H1 (cell line): ENCODE measurements at regions not wholly inside any gene's neighbourhood (a gene's known extent, or its start where the extent isn't known, plus 50 kb on each side); places are given as distances from the start of the nearest gene placed in this dataset.

Experiments
- CTCF ChIA-PET: fragments of 300-600 bp; sonication (Branson Sonifier 250); formaldehyde crosslinking; loops from one replicate; lab custom pipeline; 2021; ENCODE audit not compliant: partially characterized antibody; lab: Charles Lee
- POLR2A ChIA-PET: fragments of 300-600 bp; sonication (Branson Sonifier 250); formaldehyde crosslinking; loops from one replicate; lab custom pipeline; 2021; ENCODE audit warnings: inconsistent platforms; ENCODE audit not compliant: partially characterized antibody; lab: Charles Lee
- DNase-seq, 2 experiments: peaks; one replicate each; pipeline versions ENCODE4 v3.0.0 to v3.0.0-alpha.2; 2010 to 2022; ENCODE audit warnings: low spot score in 2 of 2, low read depth in 1 of 2, mixed read lengths in 1 of 2
- FAIRE-seq: peaks from 2 replicates; lab custom pipeline; 2011; peaks lifted over from hg19 to GRCh38; lab: Jason Lieb, UNC
- H2AFZ ChIP-seq: 2 replicates; pipeline ENCODE4 v1.8.1; 2012; ENCODE audit warnings: low read length, inconsistent platforms
- H2AK5ac ChIP-seq: 2 replicates; pipeline ENCODE4 v1.6.1; 2013; ENCODE audit warnings: low read depth, low read length
- H2BK120ac ChIP-seq: replicated peaks from 2 replicates; pipeline ENCODE3; 2013; ENCODE audit warnings: low read depth, low read length, inconsistent platforms
- H2BK12ac ChIP-seq: 2 replicates; pipeline ENCODE4 v1.6.1; 2013; ENCODE audit warnings: low read depth, low read length
- H2BK15ac ChIP-seq: 2 replicates; pipeline ENCODE4 v1.6.1; 2013; ENCODE audit warnings: low read length
- H2BK20ac ChIP-seq: 2 replicates; pipeline ENCODE4 v1.6.1; 2013; ENCODE audit warnings: low read length
- H2BK5ac ChIP-seq: 2 replicates; pipeline ENCODE4 v1.6.1; 2013; ENCODE audit warnings: low read depth, low read length
- H3K14ac ChIP-seq: 2 replicates; pipeline ENCODE4 v1.6.1; 2013; ENCODE audit warnings: inconsistent platforms; ENCODE audit not compliant: insufficient read length
- H3K18ac ChIP-seq: 2 replicates; pipeline ENCODE4 v1.6.1; 2013; ENCODE audit warnings: low read length; ENCODE audit errors: extremely low read depth
- H3K23ac ChIP-seq: 2 replicates; pipeline ENCODE4 v1.6.1; 2013; ENCODE audit warnings: inconsistent platforms; ENCODE audit not compliant: insufficient read length
- H3K23me2 ChIP-seq: 2 replicates; pipeline ENCODE4 v1.6.1; 2013; ENCODE audit warnings: low read depth, low read length
- H3K27ac ChIP-seq: 2 replicates; pipeline ENCODE4 v1.6.1; 2011; ENCODE audit warnings: low read depth, low read length, inconsistent platforms
- H3K27me3 ChIP-seq, 4 experiments: replicated peaks in 1 of 4; 1 replicate in 1 of 4; 2 replicates in 3 of 4; pipeline versions ENCODE4 v1.6.1 to v1.8.1; 2011 to 2013; ENCODE audit warnings: low read length in 3 of 4, mild to moderate bottlenecking in 3 of 4, inconsistent platforms in 2 of 4, mixed read lengths in 2 of 4, moderate library complexity in 1 of 4; ENCODE audit not compliant: control insufficient read depth in 3 of 4, insufficient read depth in 3 of 4; ENCODE audit errors: extremely low read depth in 1 of 4
- H3K36me3 ChIP-seq, 4 experiments: 2 replicates each; pipeline versions ENCODE4 v1.6.1 to v1.8.1; 2011 to 2013; ENCODE audit warnings: mild to moderate bottlenecking in 4 of 4, low read length in 3 of 4, moderate library complexity in 2 of 4, control low read depth in 1 of 4, inconsistent platforms in 1 of 4; ENCODE audit not compliant: insufficient read depth in 4 of 4, control insufficient read depth in 2 of 4
- H3K4ac ChIP-seq: replicated peaks from 2 replicates; pipeline ENCODE3; 2013; ENCODE audit warnings: low read length, low read depth, mixed read lengths, inconsistent platforms; ENCODE audit not compliant: insufficient read length
- H3K4me1 ChIP-seq, 4 experiments: replicated peaks in 1 of 4; 1 replicate in 1 of 4; 2 replicates in 3 of 4; pipeline versions ENCODE4 v1.6.1 to v1.8.1; 2011 to 2013; ENCODE audit warnings: low read length in 3 of 4, inconsistent platforms in 2 of 4, mixed read lengths in 1 of 4; ENCODE audit not compliant: insufficient read depth in 4 of 4, control insufficient read depth in 3 of 4
- H3K4me2 ChIP-seq, 2 experiments: 2 replicates each; pipeline versions ENCODE4 v1.6.1 to v1.8.1; 2011 to 2013; ENCODE audit warnings: low read depth in 2 of 2, low read length in 2 of 2, control low read depth in 1 of 2, inconsistent platforms in 1 of 2, mild to moderate bottlenecking in 1 of 2; ENCODE audit not compliant: insufficient read depth in 1 of 2
- H3K4me3 ChIP-seq, 4 experiments: fragments of 200-600, 300-600 bp in 1 of 4; sonication (generic), shearing (Covaris generic), sonication (Bioruptor Twin) in 1 of 4; 2 replicates each; pipeline versions ENCODE4 v1.5.1 to v1.8.1; 2011 to 2016; ENCODE audit warnings: low read length in 4 of 4, low read depth in 3 of 4, control low read depth in 2 of 4, inconsistent platforms in 2 of 4, mild to moderate bottlenecking in 2 of 4, mixed read lengths in 1 of 4, moderate library complexity in 1 of 4; ENCODE audit not compliant: insufficient read depth in 2 of 4; ENCODE audit errors: extremely low read depth in 1 of 4
- H3K56ac ChIP-seq: replicated peaks from 2 replicates; pipeline ENCODE3; 2013; ENCODE audit warnings: low read depth, mild to moderate bottlenecking, mixed read lengths, low read length, inconsistent platforms; ENCODE audit not compliant: insufficient read length
- H3K79me1 ChIP-seq: 2 replicates; pipeline ENCODE4 v1.6.1; 2013; ENCODE audit warnings: low read depth, low read length, control low read depth
- H3K79me2 ChIP-seq, 2 experiments: 2 replicates each; pipeline versions ENCODE4 v1.6.1 to v1.8.1; 2012 to 2013; ENCODE audit warnings: low read length in 2 of 2, mild to moderate bottlenecking in 2 of 2, inconsistent platforms in 1 of 2; ENCODE audit not compliant: insufficient read depth in 2 of 2, control insufficient read depth in 1 of 2
- H3K9ac ChIP-seq, 4 experiments: replicated peaks in 1 of 4; 1 replicate in 1 of 4; 2 replicates in 3 of 4; pipeline versions ENCODE4 v1.6.1 to v1.8.1; 2011 to 2013; ENCODE audit warnings: low read depth in 3 of 4, low read length in 3 of 4, control low read depth in 2 of 4, mild to moderate bottlenecking in 2 of 4, moderate library complexity in 2 of 4, inconsistent platforms in 1 of 4; ENCODE audit errors: extremely low read depth in 1 of 4
- H3K9me3 ChIP-seq, 2 experiments: 2 replicates each; pipeline versions ENCODE4 v1.6.1 to v1.8.1; 2012 to 2013; ENCODE audit warnings: mild to moderate bottlenecking in 2 of 2, moderate library complexity in 2 of 2, control low read depth in 1 of 2, inconsistent platforms in 1 of 2, low read depth in 1 of 2, low read length in 1 of 2, mixed read lengths in 1 of 2; ENCODE audit not compliant: insufficient read depth in 2 of 2
- H4K20me1 ChIP-seq, 2 experiments: replicated peaks in 1 of 2; 2 replicates each; pipeline versions ENCODE3 to v1.8.1; 2011 to 2013; ENCODE audit warnings: inconsistent platforms in 2 of 2, low read length in 2 of 2, mild to moderate bottlenecking in 1 of 2; ENCODE audit not compliant: insufficient read depth in 2 of 2, control insufficient read depth in 1 of 2
- H4K5ac ChIP-seq: 2 replicates; pipeline ENCODE4 v1.6.1; 2013; ENCODE audit warnings: low read length, low read depth, mixed read lengths, inconsistent platforms; ENCODE audit not compliant: insufficient read length
- H4K8ac ChIP-seq: 2 replicates; pipeline ENCODE4 v1.8.0; 2013; ENCODE audit warnings: mild to moderate bottlenecking, moderate library complexity, low read length, inconsistent platforms; ENCODE audit not compliant: insufficient read depth; ENCODE audit errors: extremely low read depth
- H4K91ac ChIP-seq: replicated peaks from 2 replicates; pipeline ENCODE3; 2013; ENCODE audit warnings: low read length, mixed read lengths, inconsistent platforms; ENCODE audit not compliant: insufficient read length
- CBX8 ChIP-seq: fragments of 300-800, 300-1000 bp; sonication (generic); IDR thresholded peaks from 2 replicates; pipeline ENCODE4 v1.7.1; 2016; ENCODE audit warnings: low read depth, low read length, borderline replicate concordance
- CHD1 ChIP-seq: IDR thresholded peaks from 2 replicates; pipeline ENCODE4 v1.6.1; 2012; ENCODE audit warnings: low read depth, low read length, improper control_type of control experiment
- EZH2 ChIP-seq: fragments of 200-600 bp; sonication (generic); IDR thresholded peaks from 2 replicates; pipeline ENCODE4 v1.7.1; 2012; ENCODE audit warnings: low read depth, mild to moderate bottlenecking, moderate library complexity, low read length, inconsistent platforms; ENCODE audit not compliant: severe bottlenecking
- PHF8 ChIP-seq: fragments of 200-600 bp; sonication (generic); conservative IDR thresholded peaks from 2 replicates; pipeline ENCODE4 v1.7.1; 2012; ENCODE audit warnings: low read depth, mild to moderate bottlenecking, inconsistent platforms, low read length, moderate library complexity
- POU5F1 ChIP-seq: IDR thresholded peaks from 2 replicates; pipeline ENCODE4 v1.6.1; 2011; ENCODE audit warnings: low read depth, mild to moderate bottlenecking, low read length, moderate library complexity
- YY1 ChIP-seq: IDR thresholded peaks from 2 replicates; pipeline ENCODE4 v1.6.1; 2011; ENCODE audit warnings: low read depth, mild to moderate bottlenecking, low read length
- WGBS, 2 experiments: shearing (Covaris generic) in 1 of 2; methylation state at CpG; one replicate each; pipeline versions ENCODE4 v1.1.6 to v1.1.7; 2013 to 2015; ENCODE audit warnings: low lambda C conversion rate in 2 of 2, mixed read lengths in 2 of 2, inconsistent platforms in 1 of 2, low coverage in 1 of 2, missing lambda C conversion rate in 1 of 2; ENCODE audit not compliant: insufficient replicate concordance in 2 of 2, insufficient coverage in 1 of 2, insufficient read length in 1 of 2; ENCODE audit errors: extremely low coverage in 1 of 2, missing lambda C conversion rate in 1 of 2; 5-methylcytosine and 5-hydroxymethylcytosine counted together

GRCh38 chr3:45283471-45283870 is 57.4 kb upstream of the TMEM158 start:
- Histone ChIP-seq H4K20me1 (no peaks in the 10 kb centered on the region), H3K18ac (no peak overlapping the region), H2BK12ac (no peak overlapping the region), H2AFZ (no peak overlapping the region), H3K4me3 (no peak overlapping the region), H3K79me1 (no peaks in the 10 kb centered on the region), H3K4ac (no peak overlapping the region), H3K14ac (no peak overlapping the region), H3K79me2 (no peaks in the 10 kb centered on the region), H2AK5ac (no peak overlapping the region), H2BK20ac (no peak overlapping the region), H4K5ac (no peak overlapping the region), H3K9ac (no peak overlapping the region), H3K56ac (no peak overlapping the region), H3K9me3 (peaks cover 5 to 8% of the 10 kb centered on the region in 2 experiments; a peak in 1 of 4 replicates), H3K4me2 (no peak overlapping the region), H3K4me1 (no peaks in the 10 kb centered on the region), H4K8ac (no peak overlapping the region), H2BK15ac (no peak overlapping the region), H3K23ac (no peak overlapping the region), H2BK5ac (no peak overlapping the region), H3K36me3 (no peaks in the 10 kb centered on the region), H3K27me3 (no peaks in the 10 kb centered on the region), H2BK120ac (no peak overlapping the region), H3K27ac (no peak overlapping the region), H3K23me2 (no peaks in the 10 kb centered on the region), H4K91ac (no peak overlapping the region)
- POLR2A ChIA-PET, result no interaction called here
- FAIRE-seq (no peak), DNase-seq (no peak)
- TF ChIP-seq CHD1 (no peak), YY1 (no peak), CBX8 (no peak), PHF8 (no peak), EZH2 (no peak), POU5F1 (no peak)
- CTCF ChIA-PET, result interaction anchor here (0.7 to 1.1 kb wide), 4 partner anchors 11 to 242 kb away, joined by 3 read pairs; no protein-coding TSS in a partner anchor
- 84% methylated on average over 2 of the region's 2 CpGs; no CpG with 5 or more reads in 1 of the 2 experiments for WGBS, 2 experiments
